ENCODE measurements at regions not wholly inside any gene's neighbourhood (a gene's known extent, or its start where the extent isn't known, plus 50 kb on each side); places are given as distances from the start of the nearest gene placed in this dataset.
A peak's percentile ranks its signal among the peaks of the same experiment; 100 is the strongest.
"Not testable (repeated sequence)": the region's sequence is repeated elsewhere in the genome, so short reads cannot be mapped to it uniquely, and the experiment has no call there.

GRCh38 chr9:39587844-39588499 is 232.5 kb downstream of the SPATA31A1 start (continued):
- TF ChIP-seq PPARA (CRISPR knock-in tag; IDR thresholded peaks at IDR 0.05; ENCODE audit: borderline replicate concordance) = no peak

DNA sequence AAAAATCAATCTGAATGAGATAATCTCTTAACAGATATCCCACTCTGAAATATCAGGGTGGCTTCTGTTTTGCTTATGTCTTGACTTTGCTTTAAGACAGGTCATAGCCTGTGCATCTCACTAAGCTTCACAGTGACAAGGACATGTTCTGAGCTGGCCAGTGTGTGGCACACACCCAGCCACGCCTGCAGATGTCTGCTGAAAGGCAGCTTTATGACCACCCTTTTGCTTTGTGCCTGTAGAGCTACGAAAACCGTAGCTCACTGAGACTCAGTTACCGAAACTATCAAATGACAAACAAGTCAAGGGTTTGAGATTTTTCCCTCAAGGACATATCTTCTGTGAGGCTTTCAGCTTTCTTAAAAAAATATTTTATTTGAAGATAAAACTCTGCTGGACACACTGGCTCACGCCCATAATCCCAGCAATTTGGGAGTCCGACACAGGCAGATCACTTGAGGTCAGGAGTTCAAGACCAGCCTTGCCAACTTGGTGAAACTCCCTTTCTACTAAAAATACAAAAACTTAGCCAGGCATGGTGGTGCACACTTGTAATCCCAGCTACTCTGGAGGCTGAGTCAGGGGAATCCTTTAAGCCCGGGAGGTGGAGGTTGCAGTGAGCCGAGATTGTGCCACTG is 233.2 kb downstream of the SPATA31A1 start:
- peak; percentile 18; the same call in 1 of the 3 replicates for ATAC-seq
- no peak for TF ChIP-seq SNAI2 (CRISPR knock-in tag; IDR thresholded peaks at IDR 0.05)
- TF ChIP-seq ZNF8 (CRISPR knock-in tag; IDR thresholded peaks at IDR 0.05) = no peak
- TF ChIP-seq BACH2 (CRISPR knock-in tag; IDR thresholded peaks at IDR 0.05; ENCODE audit: borderline replicate concordance) = no peak

GRCh38 chr9:39604089-39604488 is 248.6 kb downstream of the SPATA31A1 start:
- ATAC-seq = not testable (repeated sequence)

DNA sequence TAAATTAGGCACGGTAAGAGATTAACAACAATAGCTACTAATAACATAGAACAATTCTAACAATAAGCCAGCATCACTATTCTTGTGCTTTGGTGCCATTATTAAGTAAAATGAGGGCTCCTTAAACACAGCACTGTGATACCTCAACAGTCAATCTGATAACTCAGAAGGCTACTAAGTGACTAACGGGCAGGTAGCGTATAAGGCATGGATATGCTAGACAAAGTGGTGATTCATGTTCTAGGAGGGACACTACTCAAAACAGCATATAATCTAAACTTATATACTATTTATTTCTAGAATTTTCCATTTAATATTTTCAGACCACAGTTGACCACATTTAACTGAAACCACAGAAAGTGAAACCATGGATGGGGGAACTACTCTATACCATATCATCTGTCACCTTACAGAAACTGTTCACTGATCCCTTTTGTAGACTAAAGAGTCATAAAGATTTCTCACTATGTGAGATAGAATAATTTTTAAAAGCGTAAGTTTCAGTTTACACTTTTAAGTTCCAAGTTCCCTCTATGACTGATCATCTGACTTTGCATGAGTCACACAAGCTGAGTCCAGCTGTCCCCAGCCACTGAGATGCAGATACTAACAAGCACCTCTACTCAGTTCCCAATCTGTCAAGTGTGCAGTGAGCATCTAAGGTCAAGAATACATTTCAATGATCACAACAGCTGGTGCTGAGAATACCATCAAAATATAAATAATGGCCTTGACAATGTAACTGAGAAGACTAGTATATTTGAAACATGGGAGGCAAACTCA is 256.2 kb downstream of the SPATA31A1 start:
- not testable (repeated sequence) for ATAC-seq

DNA sequence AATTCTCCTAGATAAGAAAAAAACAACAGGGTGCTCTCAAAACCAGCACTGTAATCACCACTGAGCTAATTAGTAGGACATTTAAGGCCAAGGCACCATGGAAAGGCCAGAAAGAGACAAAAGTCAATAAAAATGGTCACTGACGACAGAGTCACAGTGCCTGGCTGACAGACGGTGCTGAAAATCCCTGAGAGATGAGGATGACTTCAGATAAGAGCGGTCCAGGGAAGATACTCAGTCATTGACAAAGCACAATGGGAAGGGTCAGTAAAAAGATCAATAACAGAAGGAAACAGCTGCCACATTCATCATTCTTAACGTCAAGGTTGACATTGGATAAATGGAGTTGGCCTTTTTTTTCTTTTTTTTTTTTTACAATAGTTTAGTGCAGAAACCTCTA is 261.0 kb downstream of the SPATA31A1 start:
- ATAC-seq = not testable (repeated sequence)

DNA sequence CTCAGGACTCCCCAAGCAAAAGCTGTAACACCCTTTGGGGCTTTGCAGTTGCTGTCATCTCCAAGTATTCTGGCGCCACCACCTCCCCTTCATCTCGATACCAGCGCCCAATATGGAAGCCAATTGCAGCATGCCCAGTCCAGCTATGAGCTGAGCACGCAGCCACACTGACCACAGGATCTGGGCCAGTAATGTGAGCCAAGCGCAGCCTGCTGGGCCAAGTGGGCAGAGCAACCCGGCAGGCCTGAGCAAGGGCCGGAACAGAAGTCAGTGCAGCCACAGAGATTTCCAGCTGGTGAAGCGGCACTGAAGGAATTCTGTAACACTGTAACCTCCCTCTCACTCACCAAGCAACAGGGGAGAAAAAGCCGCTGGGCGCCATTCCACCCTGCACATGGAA is 268.6 kb downstream of the SPATA31A1 start:
- ATAC-seq = peak; percentile 63; the same call in 2 of the 3 replicates

DNA sequence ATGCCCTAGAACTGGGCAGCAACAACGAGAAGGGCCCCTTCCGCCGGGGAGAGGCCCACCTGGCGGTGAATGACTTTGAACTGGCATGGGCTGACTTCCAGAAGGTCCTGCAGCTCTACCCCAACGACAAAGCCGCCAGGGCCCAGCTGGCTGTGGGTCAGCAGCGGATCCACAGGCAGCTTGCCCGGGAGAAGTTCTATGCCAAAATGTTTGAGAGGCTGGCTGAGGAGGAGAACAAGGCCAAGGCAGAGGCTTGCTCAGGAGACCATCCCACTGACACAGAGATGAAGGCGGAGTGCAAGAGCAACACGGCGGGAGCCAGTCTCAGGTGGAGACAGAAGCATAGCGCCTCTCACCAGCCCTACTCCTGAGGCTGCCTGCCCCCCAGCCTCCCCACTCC is 276.6 kb downstream of the SPATA31A1 start:
- not testable (repeated sequence) for ATAC-seq

- not testable (repeated sequence) for ATAC-seq
Measured at GRCh38 chr9:39649029-39649428, 293.6 kb downstream of the SPATA31A1 start.

DNA sequence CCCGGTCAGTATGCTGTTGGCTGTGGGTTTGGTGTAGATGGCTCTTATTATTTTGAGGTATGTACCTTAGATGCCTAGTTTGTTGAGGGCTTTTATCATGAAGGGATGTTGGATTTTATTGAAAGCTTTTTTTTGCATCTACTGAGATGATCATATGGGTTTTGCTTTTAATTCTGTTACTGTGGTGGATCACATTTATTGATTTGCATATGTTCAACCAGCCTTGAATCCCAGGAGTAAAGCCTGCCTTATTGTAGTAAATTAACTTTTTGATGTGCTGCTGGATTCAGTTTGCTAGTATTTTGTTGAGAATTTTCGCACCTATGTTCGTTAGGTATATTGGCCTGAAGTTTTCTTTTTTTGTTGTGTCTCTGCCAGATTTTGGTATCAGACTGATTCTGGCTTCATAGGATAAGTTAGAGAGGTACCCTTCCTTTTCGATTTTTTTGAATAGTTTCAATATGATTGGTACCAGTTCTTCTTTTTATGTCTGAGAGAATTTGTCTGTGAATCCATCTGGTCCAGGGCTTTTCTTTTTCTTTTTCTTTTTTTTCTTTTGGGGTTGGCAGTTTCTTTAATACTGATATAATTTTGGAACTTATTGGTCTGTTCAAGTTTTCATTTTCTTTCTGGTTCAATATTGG is 301.6 kb downstream of the SPATA31A1 start:
- ATAC-seq = not testable (repeated sequence)

DNA sequence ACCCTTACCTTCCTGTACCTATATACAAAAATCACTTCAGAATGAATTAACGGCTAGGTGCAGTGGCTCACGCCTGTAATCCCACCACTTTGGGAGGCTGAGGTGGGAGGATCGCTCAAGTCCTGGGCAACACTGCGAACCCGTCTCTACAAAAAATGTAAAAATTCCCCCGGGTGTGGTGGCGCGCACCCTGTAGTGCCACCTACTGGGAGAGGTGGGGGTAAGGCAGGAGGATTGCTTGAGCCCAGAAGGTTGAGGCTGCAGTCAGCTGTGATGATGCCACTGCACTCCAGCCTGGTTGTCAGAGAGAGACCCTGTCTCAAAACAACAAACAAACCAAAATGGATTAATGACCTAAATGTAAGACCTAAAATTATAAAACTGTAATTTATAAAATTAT is 307.6 kb downstream of the SPATA31A1 start:
- peak; percentile 77 for ATAC-seq

DNA sequence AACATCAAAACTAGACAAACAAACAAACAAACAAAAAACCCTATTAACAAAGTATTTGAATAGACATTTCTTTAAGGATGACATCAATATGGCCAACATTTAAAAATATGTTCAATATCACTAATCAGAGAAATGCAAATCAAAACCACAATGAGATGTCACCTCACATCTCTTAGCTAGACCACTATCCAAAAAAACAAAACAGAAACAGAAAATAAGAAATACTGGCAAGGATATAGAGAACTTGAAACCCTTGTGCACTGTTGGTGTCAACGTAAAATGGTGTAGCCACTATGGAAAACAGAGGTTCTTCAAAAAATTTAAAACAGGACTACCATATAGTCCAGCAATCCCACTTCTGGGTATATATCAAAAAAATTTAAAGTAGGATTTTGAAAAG is 308.2 kb downstream of the SPATA31A1 start:
- not testable (repeated sequence) for ATAC-seq

DNA sequence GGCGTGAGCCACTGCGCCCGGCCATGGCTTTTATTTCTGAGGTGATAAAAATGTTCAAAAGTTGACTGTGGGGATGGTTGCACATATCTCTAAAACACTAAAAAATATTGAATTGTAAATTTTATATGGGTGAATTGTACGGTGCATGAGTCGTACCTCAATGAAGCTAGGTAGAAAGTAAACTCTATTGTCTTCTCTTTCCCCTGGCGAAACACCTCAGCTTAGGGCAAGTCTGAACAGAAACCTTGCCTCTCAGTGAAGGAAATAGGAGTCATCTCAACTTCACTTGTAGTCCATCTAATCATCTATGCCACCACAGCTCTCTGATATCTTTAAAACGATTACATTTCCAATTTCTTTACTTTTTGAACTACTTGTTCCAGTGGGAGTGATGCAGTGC is 309.6 kb downstream of the SPATA31A1 start:
- ATAC-seq = not testable (repeated sequence)

DNA sequence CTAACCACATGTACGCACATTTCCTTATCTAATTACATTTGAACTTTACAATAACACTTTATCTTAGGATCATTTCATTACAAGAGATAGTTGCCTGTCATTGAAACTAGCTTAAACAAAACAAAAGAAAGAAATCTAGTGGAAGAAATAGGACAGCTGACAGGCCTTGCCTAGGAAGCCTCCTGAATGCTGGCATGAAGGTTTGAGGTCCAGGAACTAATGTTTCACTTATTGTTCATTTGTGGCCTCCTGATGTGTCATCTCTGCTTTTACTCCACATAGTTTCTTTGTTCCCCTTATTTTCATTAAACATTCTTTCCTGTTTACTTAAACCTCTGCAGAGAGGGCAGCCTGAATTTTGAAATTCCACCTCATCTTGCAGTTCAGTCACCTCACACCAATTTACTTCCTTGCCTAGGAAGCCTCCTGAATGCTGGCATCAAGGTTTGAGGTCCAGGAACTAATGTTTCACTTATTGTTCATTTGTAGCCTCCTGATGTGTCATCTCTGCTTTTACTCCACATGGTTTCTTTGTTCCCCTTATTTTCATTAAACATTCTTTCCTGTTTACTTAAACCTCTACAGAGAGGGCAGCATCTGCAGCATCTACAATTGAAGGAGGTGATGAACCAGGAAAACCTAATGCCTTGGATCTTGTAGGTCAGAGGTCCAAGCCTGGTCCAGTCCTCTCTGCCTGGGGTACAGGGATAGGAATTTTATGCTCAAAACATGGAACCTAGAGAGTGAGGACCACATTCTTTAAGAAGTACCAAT is 319.2 kb downstream of the SPATA31A1 start:
- not testable (repeated sequence) for ATAC-seq

DNA sequence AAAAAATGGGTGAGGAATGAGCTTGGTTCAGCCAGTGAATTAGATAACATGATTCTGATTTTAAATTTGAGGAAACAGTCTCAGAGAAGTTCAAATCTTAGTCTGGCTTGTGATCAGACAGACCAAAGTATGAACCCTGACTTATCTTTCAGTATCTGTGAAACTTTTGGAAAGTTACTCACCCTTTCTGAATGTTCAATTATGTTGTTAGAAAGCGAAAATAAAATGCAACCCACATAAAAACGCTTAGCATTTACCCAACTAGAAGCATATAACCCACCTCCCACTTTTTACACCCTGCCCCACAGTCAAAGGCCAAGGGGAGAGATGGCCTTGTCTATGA is 319.7 kb downstream of the SPATA31A1 start:
- ATAC-seq = not testable (repeated sequence)

- not testable (repeated sequence) for ATAC-seq
Measured at GRCh38 chr9:39678534-39679263, 323.2 kb downstream of the SPATA31A1 start.

DNA sequence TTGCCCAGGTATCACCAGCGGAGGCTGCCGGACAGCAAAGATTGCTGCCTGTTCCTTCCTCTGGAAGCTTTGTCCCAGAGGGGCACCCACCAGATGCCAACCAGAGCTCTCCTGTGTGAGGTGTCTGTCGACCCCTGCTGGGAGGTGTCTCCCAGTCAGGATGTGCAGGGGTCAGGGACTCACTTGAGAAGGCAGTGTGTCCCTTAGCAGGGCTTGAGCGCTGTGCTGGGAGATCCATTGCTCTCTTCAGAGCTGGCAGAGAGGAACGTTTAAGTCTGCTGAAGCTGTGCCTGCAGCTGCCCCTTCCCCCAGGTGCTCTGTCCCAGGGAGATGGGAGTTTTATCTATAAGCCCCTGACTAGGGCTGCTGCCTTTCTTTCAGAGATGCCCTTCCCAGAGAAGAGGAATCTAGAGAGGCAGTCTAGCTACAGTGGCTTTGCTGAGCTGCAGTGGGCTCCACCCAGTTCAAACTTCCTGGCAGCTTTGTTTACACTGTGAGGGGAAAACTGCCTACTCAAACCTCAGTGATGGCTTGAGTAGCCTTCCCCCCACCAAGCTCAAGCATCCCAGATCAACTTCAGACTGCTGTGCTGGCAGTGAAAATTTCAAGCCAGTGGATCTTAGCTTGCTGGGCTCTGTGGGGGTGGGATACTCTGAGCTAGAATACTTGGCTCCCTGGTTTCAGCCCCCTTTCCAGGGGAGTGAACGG is 325.4 kb downstream of the SPATA31A1 start:
- ATAC-seq = not testable (repeated sequence)

DNA sequence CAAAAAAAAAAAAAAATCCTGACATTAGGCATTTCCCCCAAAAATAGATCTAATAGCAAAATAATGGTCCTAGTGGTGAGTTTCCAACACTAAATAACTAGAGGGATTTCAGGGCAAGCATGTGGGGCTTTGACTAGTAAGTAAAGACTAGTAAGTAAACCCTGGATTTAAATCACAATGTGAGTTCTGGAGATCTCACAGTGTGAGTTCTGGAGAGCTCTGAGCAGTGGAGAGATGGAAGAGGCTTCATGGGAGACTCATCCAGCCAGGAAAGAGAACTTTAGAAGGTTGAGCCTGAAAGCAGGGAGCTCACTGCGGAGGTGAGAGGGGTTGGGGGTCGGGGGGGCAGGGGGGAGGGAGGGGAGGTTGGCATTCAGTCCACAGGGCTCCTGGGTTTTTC is 373.4 kb downstream of the SPATA31A1 start:
- ATAC-seq = not testable (repeated sequence)

- ATAC-seq = not testable (repeated sequence)
Measured at GRCh38 chr9:39744898-39745297, 389.4 kb downstream of the SPATA31A1 start.

DNA sequence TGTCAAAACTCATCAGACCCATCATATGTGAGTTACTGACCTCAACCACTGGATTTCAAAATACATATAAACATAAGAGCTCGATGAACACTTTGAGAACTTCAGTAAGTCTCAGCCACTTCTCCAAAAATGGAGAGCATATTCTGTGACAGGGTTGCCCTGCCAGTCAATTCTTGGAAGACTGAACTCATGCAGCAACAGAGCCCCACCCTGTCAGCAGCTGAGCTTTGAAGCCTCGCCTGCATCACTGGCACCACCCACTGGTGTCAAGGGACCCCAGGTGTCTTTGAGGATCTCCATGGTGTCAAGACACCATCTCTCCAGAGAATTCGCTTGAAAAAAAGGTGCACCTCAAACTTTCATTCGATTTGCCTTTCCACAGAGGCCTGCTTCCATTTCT is 420.1 kb downstream of the SPATA31A1 start:
- not testable (repeated sequence) for ATAC-seq

Measured in SK-N-SH treated with all-trans-retinoic acid at 6 μM for 48 hours (cell line).